CD4-positive, alpha-beta memory T cell (primary cell): ENCODE measurements at regions not wholly inside any gene's neighbourhood (a gene's known extent, or its start where the extent isn't known, plus 50 kb on each side); places are given as distances from the start of the nearest gene placed in this dataset.

Experiments used
- CTCF ChIA-PET: fragments of 350-600 bp; sonication (Branson Sonifier 250); formaldehyde crosslinking; loops from one replicate; lab custom pipeline; 2021; ENCODE audit warnings: inconsistent platforms; ENCODE audit not compliant: partially characterized antibody; lab: Charles Lee
- POLR2A ChIA-PET: fragments of 350-600 bp; sonication (Branson Sonifier 250); formaldehyde crosslinking; loops from one replicate; lab custom pipeline; 2021; ENCODE audit not compliant: partially characterized antibody; lab: Charles Lee
- DNase-seq, 5 donors: peaks; one replicate each; pipeline versions ENCODE4 v3.0.0 to v3.0.0-alpha.2; 2020 to 2022; ENCODE audit warnings: mixed read lengths in 1 of 5
- H3K27ac ChIP-seq: one replicate; pipeline ENCODE4 v1.7.0; 2013; ENCODE audit warnings: low read depth, low read length
- H3K27me3 ChIP-seq: 2 replicates; pipeline ENCODE4 v1.7.0; 2013; ENCODE audit warnings: mild to moderate bottlenecking, low read length, moderate library complexity; ENCODE audit not compliant: insufficient read depth
- H3K36me3 ChIP-seq: 2 replicates; pipeline ENCODE4 v1.7.0; 2013; ENCODE audit warnings: mild to moderate bottlenecking, low read length, moderate library complexity; ENCODE audit not compliant: insufficient read depth
- H3K4me1 ChIP-seq: 2 replicates; pipeline ENCODE4 v1.7.0; 2013; ENCODE audit warnings: mild to moderate bottlenecking, low read length, moderate library complexity; ENCODE audit not compliant: insufficient read depth
- H3K4me3 ChIP-seq, 2 donors: one replicate each; pipeline ENCODE4 v1.7.0; 2013; ENCODE audit warnings: low read length in 2 of 2, mild to moderate bottlenecking in 1 of 2
- H3K9me3 ChIP-seq, 2 donors: one replicate each; pipeline ENCODE4 v1.7.0; 2013; ENCODE audit warnings: low read length in 2 of 2, control low read depth in 1 of 2; ENCODE audit not compliant: control insufficient read depth in 1 of 2
- H3K27ac Mint-ChIP-seq, 7 donors: one replicate each; pipeline ENCODE4 v1.8.0; 2020 to 2021; ENCODE audit warnings: mixed read lengths in 7 of 7, mild to moderate bottlenecking in 6 of 7, inconsistent platforms in 3 of 7, moderate library complexity in 3 of 7
- H3K27me3 Mint-ChIP-seq, 2 donors: one replicate each; pipeline ENCODE4 v1.8.0; 2020 to 2021; ENCODE audit warnings: mixed read lengths in 2 of 2
- H3K36me3 Mint-ChIP-seq, 2 donors: one replicate each; pipeline ENCODE4 v1.8.0; 2020 to 2021; ENCODE audit warnings: mixed read lengths in 2 of 2, inconsistent platforms in 1 of 2, mild to moderate bottlenecking in 1 of 2
- H3K4me1 Mint-ChIP-seq, 4 donors: one replicate each; pipeline ENCODE4 v1.8.0; 2020 to 2021; ENCODE audit warnings: mixed read lengths in 4 of 4, mild to moderate bottlenecking in 1 of 4
- H3K4me3 Mint-ChIP-seq, 8 donors: one replicate each; pipeline ENCODE4 v1.8.0; 2020 to 2021; ENCODE audit warnings: mixed read lengths in 8 of 8, mild to moderate bottlenecking in 7 of 8, moderate library complexity in 6 of 8, inconsistent platforms in 3 of 8
- H3K9me3 Mint-ChIP-seq, 8 donors: one replicate each; pipeline ENCODE4 v1.8.0; 2020 to 2021; ENCODE audit warnings: mixed read lengths in 8 of 8, mild to moderate bottlenecking in 5 of 8, inconsistent platforms in 3 of 8, moderate library complexity in 1 of 8
- intact Hi-C: fragments of 100-400 bp; cut with micrococcal nuclease; formaldehyde crosslinking; loops from one replicate; pipeline ENCODE4 v1.15.1; 2023

DNA sequence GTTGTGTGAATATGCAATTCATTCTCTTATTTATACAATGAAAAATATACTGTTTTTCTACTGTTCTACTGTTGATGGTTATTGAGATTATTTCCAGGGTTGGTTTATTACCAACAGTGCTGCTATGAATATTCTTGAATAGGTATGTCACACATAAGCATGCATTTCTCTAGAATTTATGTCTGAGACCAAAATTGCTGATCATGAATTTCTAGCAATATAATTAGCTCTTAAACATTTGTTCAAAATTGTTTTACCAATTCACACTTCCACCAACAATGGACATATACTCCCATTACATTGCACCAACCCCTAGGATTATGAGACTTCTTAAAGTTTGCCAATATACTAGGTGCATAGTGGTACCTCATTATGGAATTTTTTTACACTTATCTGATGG is 164.1 kb upstream of the KCNQ5 start:
- no peaks in the 10 kb centered on the region for H3K27me3 ChIP-seq
- intact Hi-C loops: no loop called here
- no peak overlapping the region for H3K27ac Mint-ChIP-seq
- no peak overlapping the region for H3K4me3 ChIP-seq
- H3K27me3 Mint-ChIP-seq: peaks cover 0 to 8% of the 10 kb centered on the region in 2 donors
- H3K9me3 ChIP-seq: no peaks in the 10 kb centered on the region
- ChIA-PET POLR2A (no interaction called here), CTCF (no interaction called here)
- H3K4me3 Mint-ChIP-seq: no peak overlapping the region
- DNase-seq: no peak
- H3K36me3 Mint-ChIP-seq: no peaks in the 10 kb centered on the region
- peaks cover 0 to 1% (median 0%) of the 10 kb centered on the region in 8 donors for H3K9me3 Mint-ChIP-seq
- H3K4me1 ChIP-seq: no peaks in the 10 kb centered on the region
- H3K36me3 ChIP-seq: no peaks in the 10 kb centered on the region
- no peaks in the 10 kb centered on the region for H3K4me1 Mint-ChIP-seq
- no peak overlapping the region for H3K27ac ChIP-seq

DNA sequence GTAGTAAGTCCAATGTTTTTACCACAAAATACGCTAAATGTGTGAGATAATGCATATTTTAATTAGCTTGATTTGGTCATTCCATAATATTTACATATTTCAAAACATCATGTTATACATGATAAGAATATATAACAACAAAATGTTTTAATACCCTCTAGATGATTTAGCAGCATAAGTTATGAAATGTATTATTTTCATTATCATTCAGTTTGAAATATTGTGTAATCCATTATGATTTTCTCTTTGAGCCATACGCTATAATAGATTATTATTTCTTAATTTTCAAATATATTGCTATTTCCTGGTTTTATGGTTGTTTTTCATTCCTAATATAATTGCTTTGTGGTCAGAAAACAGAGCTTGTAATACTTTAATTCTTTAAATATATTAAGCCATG is 163.3 kb upstream of the KCNQ5 start:
- intact Hi-C loops: no loop called here
- Histone ChIP-seq H3K9me3 (no peaks in the 10 kb centered on the region), H3K36me3 (no peaks in the 10 kb centered on the region), H3K27ac (no peak overlapping the region), H3K4me3 (no peak overlapping the region), H3K4me1 (no peaks in the 10 kb centered on the region), H3K27me3 (no peaks in the 10 kb centered on the region)
- H3K9me3 Mint-ChIP-seq: peaks cover 0 to 1% (median 0%) of the 10 kb centered on the region in 8 donors
- DNase-seq: no peak
- no peak overlapping the region for H3K27ac Mint-ChIP-seq
- no peaks in the 10 kb centered on the region for H3K36me3 Mint-ChIP-seq
- no peak overlapping the region for H3K4me3 Mint-ChIP-seq
- CTCF ChIA-PET: no interaction called here
- H3K27me3 Mint-ChIP-seq: peaks cover 0 to 8% of the 10 kb centered on the region in 2 donors
- no peaks in the 10 kb centered on the region for H3K4me1 Mint-ChIP-seq
- POLR2A ChIA-PET: no interaction called here

DNA sequence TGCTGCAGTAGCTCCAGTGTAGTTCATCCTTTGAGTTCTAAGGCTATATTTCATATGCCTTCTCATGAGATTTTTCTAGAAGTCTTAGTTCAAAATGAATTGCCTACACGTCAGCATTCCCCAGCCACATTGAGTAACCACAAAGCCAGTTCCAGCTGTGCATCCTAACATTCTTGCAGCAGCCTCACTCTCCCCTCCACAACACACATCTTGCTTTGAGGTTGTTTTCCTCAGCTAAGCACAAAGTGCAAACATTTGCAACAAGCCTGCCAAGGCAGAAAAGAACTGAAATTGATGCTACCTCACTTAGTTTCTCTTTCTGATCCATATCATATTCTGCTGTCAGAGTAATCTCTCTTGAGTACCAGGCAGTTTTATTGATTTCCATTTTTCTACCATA is 160.7 kb upstream of the KCNQ5 start:
- Mint-ChIP-seq H3K4me3 (no peak overlapping the region), H3K9me3 (no peaks in the 10 kb centered on the region)

DNA sequence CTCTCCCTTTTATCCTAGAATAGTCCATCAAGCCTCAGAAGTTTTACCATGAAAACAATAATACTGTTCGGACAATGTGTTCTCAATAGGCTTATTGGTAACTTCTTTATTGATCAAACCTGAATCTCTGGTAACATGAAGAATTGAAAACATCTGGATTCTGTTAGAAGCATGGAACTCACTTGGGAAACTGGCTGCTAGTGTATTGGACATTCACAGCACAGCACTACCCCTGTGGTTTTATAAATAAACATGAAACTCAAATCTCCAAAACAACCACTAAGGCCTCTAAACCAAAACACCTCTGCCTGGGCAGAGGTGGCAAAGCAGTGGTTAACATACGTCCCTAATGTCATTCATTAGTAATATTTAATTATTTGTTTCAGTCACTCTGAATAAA is 157.6 kb upstream of the KCNQ5 start:
- no peaks in the 10 kb centered on the region for H3K9me3 ChIP-seq
- no peaks in the 10 kb centered on the region for H3K27me3 ChIP-seq
- Mint-ChIP-seq H3K4me3 (no peak overlapping the region), H3K27me3 (peaks cover 5 to 16% of the 10 kb centered on the region in 2 donors), H3K4me1 (no peaks in the 10 kb centered on the region), H3K27ac (no peak overlapping the region), H3K36me3 (no peaks in the 10 kb centered on the region), H3K9me3 (peaks cover 0 to 3% (median 0%) of the 10 kb centered on the region in 8 donors)
- H3K27ac ChIP-seq: no peak overlapping the region
- ChIA-PET POLR2A (no interaction called here), CTCF (no interaction called here)
- H3K4me3 ChIP-seq: no peak overlapping the region
- intact Hi-C loops: no loop called here
- no peaks in the 10 kb centered on the region for H3K36me3 ChIP-seq
- no peak for DNase-seq
- no peaks in the 10 kb centered on the region for H3K4me1 ChIP-seq

More for the DNA sequence above, 160.7 kb upstream of the KCNQ5 start:
- no peak overlapping the region for H3K27ac Mint-ChIP-seq
- Histone ChIP-seq H3K27ac (no peak overlapping the region), H3K4me3 (no peak overlapping the region), H3K9me3 (no peaks in the 10 kb centered on the region), H3K4me1 (no peaks in the 10 kb centered on the region), H3K27me3 (no peaks in the 10 kb centered on the region), H3K36me3 (no peaks in the 10 kb centered on the region)
- H3K4me1 Mint-ChIP-seq: no peaks in the 10 kb centered on the region
- CTCF ChIA-PET: no interaction called here
- DNase-seq: no peak
- peaks cover 5 to 7% of the 10 kb centered on the region in 2 donors for H3K27me3 Mint-ChIP-seq
- H3K36me3 Mint-ChIP-seq: no peaks in the 10 kb centered on the region
- POLR2A ChIA-PET: no interaction called here
- intact Hi-C loops: no loop called here

DNA sequence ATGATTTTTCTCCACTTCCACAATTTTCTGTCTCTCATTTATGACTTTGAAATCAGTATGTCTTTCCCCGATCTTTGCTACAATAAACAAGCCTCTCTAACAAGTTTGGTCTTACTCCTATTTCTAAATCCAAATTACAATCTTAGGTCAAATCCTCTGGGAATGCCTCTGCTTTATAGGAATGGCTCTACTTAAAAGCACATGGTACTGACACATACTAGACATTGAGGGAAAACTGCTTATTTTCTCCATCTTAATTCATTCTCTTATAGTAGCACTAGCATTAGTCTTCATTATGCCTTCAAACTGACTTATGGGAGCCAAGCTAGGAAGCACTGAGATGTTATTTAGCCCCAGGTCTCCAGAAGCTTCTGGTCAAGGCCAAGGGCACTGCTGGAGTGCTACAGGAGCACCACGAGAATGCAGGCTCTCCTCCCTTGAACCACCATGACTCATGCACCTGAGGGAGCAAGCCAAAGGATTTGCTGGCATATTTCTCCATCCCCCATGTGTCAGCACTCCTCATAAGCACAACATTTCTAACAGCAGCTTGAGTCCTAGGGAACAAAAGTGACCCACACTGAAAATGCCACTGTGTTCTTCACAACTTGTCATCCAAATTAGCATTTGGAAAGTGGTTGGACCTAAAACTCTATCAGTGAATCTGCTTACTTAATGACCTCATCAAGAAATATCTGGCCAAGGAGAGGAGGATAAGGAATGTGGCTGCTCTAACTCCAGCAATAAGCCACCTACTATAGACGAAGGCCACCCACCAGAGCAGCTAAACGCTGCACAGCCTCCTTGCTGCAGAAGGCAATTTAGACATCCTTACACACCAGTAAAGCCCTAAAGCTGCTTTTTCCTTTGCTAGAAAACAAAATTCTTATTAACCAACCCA is 156.8 kb upstream of the KCNQ5 start:
- DNase-seq: no peak
- Histone ChIP-seq H3K9me3 (no peaks in the 10 kb centered on the region), H3K4me1 (no peaks in the 10 kb centered on the region), H3K4me3 (no peak overlapping the region), H3K36me3 (no peaks in the 10 kb centered on the region), H3K27ac (no peak overlapping the region), H3K27me3 (no peaks in the 10 kb centered on the region)
- H3K27ac Mint-ChIP-seq: no peak overlapping the region
- H3K27me3 Mint-ChIP-seq: peaks cover 3 to 16% of the 10 kb centered on the region in 2 donors
- no peak overlapping the region for H3K4me3 Mint-ChIP-seq
- no peaks in the 10 kb centered on the region for H3K36me3 Mint-ChIP-seq
- CTCF ChIA-PET: no interaction called here
- POLR2A ChIA-PET: no interaction called here
- no peaks in the 10 kb centered on the region for H3K4me1 Mint-ChIP-seq
- intact Hi-C loops: no loop called here
- H3K9me3 Mint-ChIP-seq: peaks cover 0 to 3% (median 0%) of the 10 kb centered on the region in 8 donors

DNA sequence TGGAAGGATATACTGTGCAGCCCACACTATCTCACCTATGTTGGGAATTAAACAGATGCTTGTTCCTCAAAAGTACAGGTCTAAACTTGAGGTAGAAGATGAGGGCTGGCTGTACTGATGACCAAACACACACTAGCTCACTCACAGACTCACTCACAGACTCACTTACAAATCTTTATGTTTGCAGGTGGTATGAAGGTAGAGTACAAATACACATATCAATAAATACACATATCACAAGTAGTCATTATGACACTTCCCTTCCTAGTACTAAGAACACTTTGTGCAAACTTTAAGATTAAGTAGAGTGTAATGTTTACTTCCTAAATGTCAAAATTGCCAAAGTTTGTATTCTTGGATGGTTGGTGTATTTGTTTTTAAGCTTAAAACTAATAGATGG is 155.4 kb upstream of the KCNQ5 start:
- no peaks in the 10 kb centered on the region for H3K36me3 Mint-ChIP-seq
- CTCF ChIA-PET: interaction anchor here (0.7 kb wide), 1 partner anchor 12 kb away, joined by 3 read pairs; no protein-coding TSS in a partner anchor
- Histone ChIP-seq H3K9me3 (no peaks in the 10 kb centered on the region), H3K27me3 (no peaks in the 10 kb centered on the region), H3K36me3 (no peaks in the 10 kb centered on the region), H3K27ac (no peak overlapping the region), H3K4me1 (no peaks in the 10 kb centered on the region), H3K4me3 (no peak overlapping the region)
- no peak for DNase-seq
- H3K4me3 Mint-ChIP-seq: no peak overlapping the region
- intact Hi-C loops: no loop called here
- H3K4me1 Mint-ChIP-seq: no peaks in the 10 kb centered on the region
- H3K27ac Mint-ChIP-seq: no peak overlapping the region
- H3K27me3 Mint-ChIP-seq: peaks cover 0 to 17% of the 10 kb centered on the region in 2 donors
- POLR2A ChIA-PET: no interaction called here
- peaks cover 0 to 3% (median 0%) of the 10 kb centered on the region in 8 donors for H3K9me3 Mint-ChIP-seq

DNA sequence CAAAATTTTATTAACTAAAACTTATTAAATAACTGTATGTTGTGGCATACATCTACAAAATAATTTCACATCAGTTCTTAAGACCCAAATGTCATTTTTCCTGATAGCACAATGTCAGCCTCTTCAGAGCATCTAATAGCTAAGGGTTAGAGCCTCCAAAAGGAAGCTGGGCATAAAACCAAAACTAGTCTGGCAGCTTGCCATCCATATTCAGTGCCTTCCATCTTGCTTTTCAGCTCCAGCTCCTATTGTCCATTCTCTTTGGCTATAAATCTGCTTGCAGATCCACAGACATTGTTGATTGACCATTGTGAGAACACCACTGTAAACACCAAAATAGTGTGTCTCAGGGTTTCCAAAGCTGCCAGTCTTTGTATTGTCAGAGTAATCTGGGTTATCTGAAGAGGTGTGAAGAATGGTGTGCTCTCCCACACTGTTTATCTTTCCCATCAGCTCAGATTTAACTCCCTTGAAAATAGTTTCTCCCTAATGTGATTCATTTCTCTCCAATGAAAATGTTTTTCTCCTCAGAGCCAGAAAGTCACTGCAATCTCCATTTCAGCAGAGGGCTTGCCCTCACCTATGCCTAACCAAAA is 154.8 kb upstream of the KCNQ5 start:
- H3K4me3 Mint-ChIP-seq: no peak overlapping the region
- no peaks in the 10 kb centered on the region for H3K9me3 ChIP-seq
- H3K27ac ChIP-seq: no peak overlapping the region
- H3K36me3 ChIP-seq: no peaks in the 10 kb centered on the region
- DNase-seq: no peak
- intact Hi-C loops: no loop called here
- H3K4me1 Mint-ChIP-seq: no peaks in the 10 kb centered on the region
- no peaks in the 10 kb centered on the region for H3K4me1 ChIP-seq
- ChIA-PET CTCF (interaction anchor here (0.7 kb wide), 1 partner anchor 13 kb away, joined by 3 read pairs; no protein-coding TSS in a partner anchor), POLR2A (no interaction called here)
- no peak overlapping the region for H3K27ac Mint-ChIP-seq
- no peaks in the 10 kb centered on the region for H3K36me3 Mint-ChIP-seq
- H3K27me3 ChIP-seq: no peaks in the 10 kb centered on the region
- H3K27me3 Mint-ChIP-seq: peaks cover 2 to 17% of the 10 kb centered on the region in 2 donors
- peaks cover 0 to 3% (median 0%) of the 10 kb centered on the region in 8 donors for H3K9me3 Mint-ChIP-seq
- H3K4me3 ChIP-seq: no peak overlapping the region
